HG02798 (cell line): ENCODE measurements at regions not wholly inside any gene's neighbourhood (a gene's known extent, or its start where the extent isn't known, plus 50 kb on each side); places are given as distances from the start of the nearest gene placed in this dataset.
A peak's percentile ranks its signal among the peaks of the same experiment; 100 is the strongest.

Source experiments
- ATAC-seq: cut with Tn5 transposase; IDR thresholded peaks from one replicate; pipeline ENCODE4 v1.9.1; 2021; ENCODE audit warnings: mild to moderate bottlenecking; ENCODE audit not compliant: unreplicated experiment, poor library complexity

DNA sequence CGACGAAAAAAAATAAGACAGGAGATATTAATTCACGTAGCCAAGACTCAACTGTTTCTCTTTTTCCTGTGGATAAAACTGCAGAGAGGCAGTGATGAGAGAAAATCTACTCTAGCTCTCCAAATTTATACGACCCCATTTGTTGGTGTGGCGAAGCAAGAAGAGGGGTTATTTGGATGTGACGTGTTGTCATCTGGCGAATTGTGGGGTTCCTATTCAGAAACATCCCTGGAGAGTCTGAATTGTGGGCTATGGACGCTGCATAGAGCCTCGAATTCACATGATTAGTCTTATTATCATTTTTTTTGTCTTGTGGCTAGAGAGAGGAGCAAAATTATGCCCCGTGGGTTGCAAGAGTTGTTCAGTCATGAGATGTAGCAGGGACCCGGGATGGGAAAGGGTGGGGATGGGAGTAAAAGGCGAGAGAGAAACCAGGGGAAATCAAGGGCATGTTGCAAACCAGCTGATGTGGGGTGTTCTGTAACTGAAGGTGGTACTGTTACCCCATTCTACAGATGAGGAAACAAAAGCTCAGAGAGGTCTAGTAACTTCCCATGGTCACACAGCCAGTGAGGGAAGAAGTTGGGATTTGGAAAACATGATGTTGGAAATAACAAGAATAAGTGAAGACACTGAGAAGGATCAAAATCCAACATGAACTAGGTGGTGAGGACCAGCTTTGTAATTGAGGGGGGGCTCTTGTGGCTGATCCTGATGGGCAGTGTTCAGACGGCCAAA lies 69.2 kb upstream of the SFMBT2 start:
- ATAC-seq: no peak

DNA sequence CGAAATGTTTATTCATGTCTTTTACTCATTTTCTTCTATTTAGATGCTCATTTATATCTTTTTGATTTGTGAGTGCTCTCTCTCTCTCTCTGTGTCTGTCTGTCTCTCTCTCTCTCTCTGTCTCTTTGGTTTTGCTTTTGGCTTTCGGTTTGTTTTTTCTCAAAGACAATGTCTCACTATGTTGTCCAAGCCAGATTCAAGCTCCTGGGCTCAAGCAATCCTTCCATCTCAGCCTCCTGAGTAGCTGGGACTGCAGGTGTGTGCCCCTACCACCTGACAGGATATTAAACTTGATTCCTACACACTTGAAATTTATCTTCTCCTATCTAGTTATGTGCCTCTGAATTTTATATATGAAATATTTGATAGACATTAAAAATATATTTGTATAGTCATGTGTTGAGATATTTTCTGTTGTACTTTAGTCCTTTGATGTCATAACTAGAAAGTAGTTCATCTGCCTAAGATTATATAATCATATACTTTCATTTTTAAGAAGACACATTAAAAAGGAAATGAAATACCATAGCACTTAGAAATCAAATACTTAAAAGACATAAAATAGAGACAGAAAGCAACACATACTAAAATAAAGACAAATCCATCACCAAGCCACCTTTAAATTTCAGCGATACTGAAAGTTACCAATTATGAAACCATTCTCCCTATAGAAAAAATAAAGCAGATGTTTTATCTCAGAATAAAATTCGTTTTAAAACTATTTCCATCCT lies 68.1 kb upstream of the SFMBT2 start:
- peak; percentile 41 for ATAC-seq

DNA sequence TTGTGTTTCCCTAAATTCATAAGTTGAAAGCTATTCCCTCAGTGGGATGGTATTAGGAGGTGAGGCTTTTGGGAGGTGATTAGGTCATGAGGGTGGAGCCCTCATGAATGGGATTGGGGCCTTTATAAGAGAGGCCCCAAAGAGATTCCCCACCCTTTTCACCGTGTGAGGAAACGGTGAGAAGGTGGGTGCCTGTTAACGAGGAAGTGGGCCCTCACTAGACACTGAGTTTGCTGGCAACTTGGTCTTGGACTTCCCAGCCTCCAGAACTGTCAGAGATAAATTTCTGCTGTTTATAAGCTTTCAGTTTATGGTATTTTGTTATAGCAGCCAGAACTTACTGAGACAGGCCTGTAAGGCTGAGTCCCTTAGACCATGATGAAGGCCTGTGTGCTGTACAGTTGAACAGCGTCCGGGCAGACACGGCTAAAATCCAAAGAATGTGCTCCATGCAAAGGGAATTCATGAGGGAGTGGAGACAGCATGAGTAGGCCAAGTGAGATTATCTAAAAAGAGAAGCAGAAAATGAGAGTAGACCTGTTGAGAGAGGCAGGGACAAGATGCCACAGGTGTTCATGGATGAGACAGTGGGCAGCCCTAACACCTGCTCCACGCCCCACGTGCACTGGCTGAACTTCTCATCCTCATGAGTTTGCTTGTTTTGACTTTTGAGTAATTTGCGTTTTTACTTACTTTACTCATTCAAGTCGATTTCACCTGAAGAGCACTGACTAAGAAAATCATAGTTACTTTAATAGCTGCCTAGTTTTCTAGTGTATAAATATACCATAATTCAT lies 66.9 kb upstream of the SFMBT2 start:
- no peak for ATAC-seq

- no peak for ATAC-seq
Observed at GRCh38 chr10:7475939-7476338, 65.1 kb upstream of the SFMBT2 start.

DNA sequence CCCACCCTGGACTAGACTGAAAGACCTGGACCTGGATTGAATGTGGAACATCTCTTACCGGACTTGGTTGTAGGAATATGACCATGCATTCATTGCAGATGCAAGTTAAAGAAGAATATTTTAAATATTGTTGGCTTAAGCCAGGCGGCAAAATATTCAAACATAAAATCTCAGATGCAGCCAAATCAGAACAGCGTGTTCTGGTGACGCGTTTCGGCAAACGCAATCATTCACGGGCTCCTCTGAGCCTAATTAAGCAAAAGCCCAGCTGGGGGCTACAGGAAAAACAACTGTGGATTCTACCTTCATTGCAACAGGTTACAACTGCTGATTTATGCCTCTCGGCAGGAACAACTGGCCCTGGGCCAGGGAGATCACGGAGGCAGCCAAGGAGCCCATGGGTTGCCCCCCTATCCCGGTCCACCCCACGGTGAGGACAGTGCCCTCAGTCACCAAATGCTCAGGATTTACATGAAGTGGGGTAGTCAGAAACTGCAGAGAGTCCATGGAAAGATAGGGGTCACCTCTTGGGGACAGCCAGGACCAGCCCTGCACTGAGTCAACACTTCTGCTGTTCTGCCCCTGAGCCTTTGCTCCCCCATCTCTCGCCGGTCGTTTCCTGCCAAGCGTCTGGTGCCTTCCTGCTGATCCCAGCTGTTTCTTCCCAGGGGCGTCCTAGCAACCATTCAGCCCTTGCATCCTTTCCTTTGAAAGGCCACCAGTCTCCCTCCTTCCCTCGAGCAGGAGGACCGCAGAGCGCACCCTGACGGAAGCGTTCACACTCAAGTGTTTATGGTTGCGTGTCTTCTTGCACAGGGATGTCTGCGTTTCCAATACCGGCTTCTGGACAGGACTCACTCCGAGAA lies 64.4 kb upstream of the SFMBT2 start:
- ATAC-seq: no peak

DNA sequence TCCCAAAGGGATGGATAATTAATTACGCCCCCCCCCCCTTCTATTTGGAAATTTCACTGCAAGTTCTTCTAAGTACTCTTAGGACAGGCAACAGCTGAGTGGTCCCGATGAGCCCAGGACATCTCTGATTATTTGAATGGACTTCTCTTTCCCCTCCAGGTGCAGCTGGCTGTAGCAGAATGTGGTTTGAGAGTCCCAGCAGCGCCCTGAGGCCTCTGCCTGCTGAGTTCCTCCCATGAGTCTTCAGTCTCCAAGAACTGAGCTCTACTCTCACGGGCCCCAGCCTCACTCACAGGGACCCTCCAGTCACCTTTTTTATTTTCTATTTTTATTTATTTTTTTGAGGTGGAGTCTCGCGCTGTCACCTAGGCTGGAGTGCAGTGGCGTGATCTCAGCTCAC lies 63.6 kb upstream of the SFMBT2 start:
- ATAC-seq: no peak

DNA sequence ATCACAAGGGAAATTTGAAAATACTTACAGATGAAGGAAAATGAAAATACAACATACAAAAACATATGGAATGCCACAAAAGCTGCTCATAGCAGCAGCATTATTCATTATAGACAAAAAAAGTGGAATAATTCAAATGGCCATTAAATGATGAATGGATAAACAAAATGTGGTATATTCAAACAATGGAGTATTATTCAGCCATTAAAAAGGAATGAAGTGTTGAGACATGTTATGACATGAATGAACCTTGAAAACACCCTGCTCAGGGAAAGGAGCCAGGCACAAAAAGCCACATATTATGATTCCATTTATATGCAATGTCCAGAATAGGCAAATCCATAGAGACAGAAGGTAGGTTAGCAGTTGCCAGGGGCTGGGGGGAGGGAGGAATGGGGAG lies 62.6 kb upstream of the SFMBT2 start:
- ATAC-seq: no peak

DNA sequence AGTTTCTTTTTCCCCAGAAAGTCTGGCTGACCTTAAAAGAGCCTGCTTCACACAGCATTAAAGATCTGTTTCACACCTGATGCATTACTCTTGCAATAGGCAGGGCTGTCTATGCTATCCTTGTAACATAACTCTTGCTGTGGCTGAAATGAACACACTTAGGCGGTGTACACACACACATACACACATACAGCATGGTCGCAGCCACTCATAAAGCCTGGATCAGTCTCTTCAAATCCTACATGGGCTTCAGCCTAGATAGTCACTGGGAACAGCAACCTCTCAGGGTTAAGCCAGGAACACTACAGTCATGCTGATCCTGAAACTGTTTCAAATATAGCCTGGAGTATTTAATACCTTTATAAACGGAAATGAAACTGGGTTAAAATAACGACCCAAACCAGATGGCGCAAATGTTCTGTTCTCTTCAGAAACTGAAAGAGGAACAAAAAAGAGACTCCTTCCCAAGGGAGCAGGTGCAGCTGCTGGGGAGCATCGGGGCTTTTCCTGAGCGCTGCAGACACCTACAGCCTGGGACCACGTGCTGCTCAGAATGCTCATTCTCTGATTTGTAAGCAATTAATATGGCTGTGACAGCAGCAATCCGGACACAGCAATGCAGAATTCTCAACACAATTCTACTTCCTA lies 61.0 kb upstream of the SFMBT2 start:
- ATAC-seq: peak; percentile 90

- no peak for ATAC-seq
Observed at GRCh38 chr10:7470371-7470770, 59.5 kb upstream of the SFMBT2 start.

DNA sequence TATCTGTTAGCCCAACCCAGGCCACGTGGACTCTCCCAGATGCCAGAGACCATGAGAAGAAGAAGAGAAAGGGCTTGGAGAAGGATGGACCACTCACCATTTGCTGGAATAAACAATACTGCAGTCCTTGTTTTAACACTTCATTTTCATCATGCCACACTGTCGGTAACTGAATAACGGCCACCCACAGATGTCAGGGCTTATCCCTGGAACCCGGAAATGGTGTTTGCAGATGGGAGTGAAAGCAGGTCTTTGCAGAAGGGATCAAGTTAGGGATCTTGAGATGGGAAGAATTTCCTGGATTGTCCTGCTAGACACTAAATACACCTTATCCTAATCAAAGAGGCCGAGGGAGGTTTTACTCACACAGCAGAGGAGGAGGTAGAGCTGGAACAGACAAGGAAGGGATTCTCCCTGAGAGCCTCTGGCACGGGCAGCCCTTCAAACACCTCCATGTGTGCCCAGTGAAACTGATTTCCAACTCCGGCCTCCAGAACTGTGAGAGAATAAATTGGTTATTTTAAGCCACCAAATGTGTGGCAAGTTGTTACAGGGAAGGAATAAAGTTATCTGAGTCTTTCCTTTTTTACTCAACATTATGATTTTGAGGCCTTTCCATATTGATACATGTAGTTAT lies 56.3 kb upstream of the SFMBT2 start:
- no peak for ATAC-seq

GRCh38 chr10:7464691-7465090 lies 53.9 kb upstream of the SFMBT2 start:
- ATAC-seq: no peak
